ENCODE measurements at regions not wholly inside any gene's neighbourhood (a gene's known extent, or its start where the extent isn't known, plus 50 kb on each side); places are given as distances from the start of the nearest gene placed in this dataset.
"Not testable (repeated sequence)": the region's sequence is repeated elsewhere in the genome, so short reads cannot be mapped to it uniquely, and the experiment has no call there.

DNA sequence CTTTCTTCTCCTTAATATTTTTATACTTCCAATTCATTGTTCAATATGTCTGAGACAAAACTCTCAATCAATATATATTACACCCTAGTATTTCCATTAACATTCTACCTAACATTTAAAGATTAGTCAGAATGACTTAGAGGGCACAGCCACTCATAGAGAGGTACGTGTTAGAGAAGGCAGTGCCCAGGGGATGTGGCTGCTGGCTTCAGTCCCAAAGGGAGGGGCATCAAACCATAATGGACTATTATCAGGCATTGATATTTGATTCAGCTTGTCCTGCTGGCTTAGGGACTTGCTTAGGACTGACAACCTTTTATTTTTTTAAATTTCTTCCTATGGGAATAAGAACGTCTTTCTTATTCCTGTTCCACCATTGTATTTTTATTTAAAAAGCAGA is 1392.0 kb upstream of the ATXN8OS start:
- no peak overlapping the region for H3K27ac Mint-ChIP-seq
- no peaks in the 10 kb centered on the region for H3K36me3 Mint-ChIP-seq
- no peaks in the 10 kb centered on the region for H3K27me3 Mint-ChIP-seq
- no peak overlapping the region for H3K4me3 Mint-ChIP-seq
- no peaks in the 10 kb centered on the region for H3K9me3 Mint-ChIP-seq
- DNase-seq (ENCODE audit: extremely low spot score, unreplicated experiment) = no peak
- peaks cover 6% of the 10 kb centered on the region for H3K4me1 Mint-ChIP-seq (ENCODE audit: unreplicated experiment)
- TF ChIP-seq, protein P1, sequence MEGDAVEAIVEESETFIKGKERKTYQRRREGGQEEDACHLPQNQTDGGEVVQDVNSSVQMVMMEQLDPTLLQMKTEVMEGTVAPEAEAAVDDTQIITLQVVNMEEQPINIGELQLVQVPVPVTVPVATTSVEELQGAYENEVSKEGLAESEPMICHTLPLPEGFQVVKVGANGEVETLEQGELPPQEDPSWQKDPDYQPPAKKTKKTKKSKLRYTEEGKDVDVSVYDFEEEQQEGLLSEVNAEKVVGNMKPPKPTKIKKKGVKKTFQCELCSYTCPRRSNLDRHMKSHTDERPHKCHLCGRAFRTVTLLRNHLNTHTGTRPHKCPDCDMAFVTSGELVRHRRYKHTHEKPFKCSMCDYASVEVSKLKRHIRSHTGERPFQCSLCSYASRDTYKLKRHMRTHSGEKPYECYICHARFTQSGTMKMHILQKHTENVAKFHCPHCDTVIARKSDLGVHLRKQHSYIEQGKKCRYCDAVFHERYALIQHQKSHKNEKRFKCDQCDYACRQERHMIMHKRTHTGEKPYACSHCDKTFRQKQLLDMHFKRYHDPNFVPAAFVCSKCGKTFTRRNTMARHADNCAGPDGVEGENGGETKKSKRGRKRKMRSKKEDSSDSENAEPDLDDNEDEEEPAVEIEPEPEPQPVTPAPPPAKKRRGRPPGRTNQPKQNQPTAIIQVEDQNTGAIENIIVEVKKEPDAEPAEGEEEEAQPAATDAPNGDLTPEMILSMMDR (conservative IDR thresholded peaks at IDR 0.05) = no peak

DNA sequence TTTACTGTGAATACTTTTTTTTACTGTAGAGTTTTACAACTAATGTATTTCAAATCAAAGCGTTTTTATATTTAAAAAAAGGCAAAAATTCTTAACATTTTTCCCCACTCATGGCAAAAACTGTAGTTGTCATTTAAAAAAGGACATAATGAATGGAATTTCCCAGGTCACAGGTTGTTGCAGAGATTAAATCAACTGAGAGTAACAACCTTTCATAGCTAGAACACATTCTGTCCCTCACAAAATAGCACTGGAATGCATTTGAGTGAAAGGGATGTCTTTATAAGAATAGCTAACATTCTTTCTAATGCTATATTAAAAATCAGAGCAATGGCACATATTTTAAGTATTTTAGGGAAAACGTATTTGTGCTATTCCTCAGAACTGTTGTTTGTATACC is 1393.3 kb upstream of the ATXN8OS start:
- TF ChIP-seq, protein P1 (conservative IDR thresholded peaks at IDR 0.05) = no peak
- H3K27ac Mint-ChIP-seq = no peak overlapping the region
- peaks cover 6% of the 10 kb centered on the region for H3K4me1 Mint-ChIP-seq (ENCODE audit: unreplicated experiment)

DNA sequence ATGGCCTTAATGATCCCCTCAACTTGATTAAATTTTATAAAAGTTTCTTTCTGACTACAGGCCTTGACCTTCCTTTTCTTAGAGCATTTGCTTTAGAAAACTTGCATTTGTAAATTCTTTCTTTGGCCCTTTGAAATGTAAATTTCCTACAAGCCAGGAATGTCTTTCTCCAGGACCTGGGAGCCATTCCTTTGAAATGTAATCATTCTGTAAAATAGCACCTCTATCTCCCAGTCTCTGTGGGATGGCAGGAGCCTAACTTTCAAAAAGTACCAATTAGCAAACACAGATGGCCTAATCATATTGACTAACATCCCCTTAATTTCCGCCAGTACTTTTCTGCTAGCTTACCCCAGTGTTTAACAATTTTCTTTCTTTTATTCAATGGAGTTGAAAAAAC is 1394.2 kb upstream of the ATXN8OS start:
- TF ChIP-seq, protein P1 (conservative IDR thresholded peaks at IDR 0.05) = no peak
- Mint-ChIP-seq H3K27me3 (no peaks in the 10 kb centered on the region), H3K27ac (no peak overlapping the region), H3K4me3 (no peak overlapping the region), H3K36me3 (no peaks in the 10 kb centered on the region), H3K4me1 (ENCODE audit: unreplicated experiment) (peaks cover 6% of the 10 kb centered on the region), H3K9me3 (no peaks in the 10 kb centered on the region)
- no peak for DNase-seq (ENCODE audit: extremely low spot score, unreplicated experiment)

More for the DNA sequence above, 1393.3 kb upstream of the ATXN8OS start:
- no peaks in the 10 kb centered on the region for H3K27me3 Mint-ChIP-seq
- H3K4me3 Mint-ChIP-seq = no peak overlapping the region
- DNase-seq (ENCODE audit: extremely low spot score, unreplicated experiment) = no peak
- H3K9me3 Mint-ChIP-seq = no peaks in the 10 kb centered on the region
- H3K36me3 Mint-ChIP-seq = no peaks in the 10 kb centered on the region

DNA sequence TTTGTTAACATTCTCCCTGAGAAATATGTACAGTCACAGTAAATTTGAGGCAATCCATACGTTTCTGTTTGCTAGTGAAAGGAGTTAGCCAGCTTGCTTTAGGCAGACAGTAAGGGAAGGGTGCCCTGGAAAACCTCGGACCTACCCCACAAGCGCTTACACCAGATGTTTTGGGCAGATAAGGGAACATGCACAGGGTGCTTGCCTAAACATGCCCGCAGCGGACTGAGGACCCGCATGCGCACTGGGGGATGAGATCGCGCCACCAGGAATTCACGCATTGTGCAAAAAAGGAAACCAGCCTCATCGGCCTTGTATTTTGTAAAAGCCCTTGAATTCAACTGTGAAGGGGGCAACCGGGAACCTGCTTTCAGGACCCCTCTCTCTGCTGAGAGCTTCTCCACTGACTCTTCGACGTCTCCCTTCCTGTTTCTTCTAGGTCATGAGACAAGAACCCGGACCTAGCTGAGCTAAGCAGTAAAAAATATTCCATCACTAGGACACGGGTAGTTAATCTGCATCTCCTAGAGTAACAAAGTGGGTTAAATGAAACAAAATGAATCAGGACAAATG is 1399.2 kb upstream of the ATXN8OS start:
- DNase-seq (ENCODE audit: extremely low spot score, unreplicated experiment) = no peak

DNA sequence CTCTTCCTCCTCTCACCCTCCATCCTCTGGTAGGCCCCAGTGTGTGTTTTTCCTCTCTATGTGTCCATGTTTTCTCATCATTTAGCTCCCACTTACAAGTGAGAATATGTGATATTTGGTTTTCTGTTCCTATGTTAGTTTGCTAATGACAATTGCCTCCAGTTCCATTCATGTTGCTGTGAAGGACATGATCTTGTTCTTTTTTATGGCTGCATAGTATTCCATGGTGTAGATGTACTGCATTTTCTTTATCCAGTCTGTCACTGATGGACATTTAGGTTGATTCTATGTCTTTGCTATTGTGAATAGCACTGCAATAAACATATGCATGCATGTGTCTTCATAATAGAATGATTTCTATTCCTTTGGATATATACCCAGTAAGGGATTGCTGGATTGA is 1401.6 kb upstream of the ATXN8OS start:
- not testable (repeated sequence) for H3K27ac Mint-ChIP-seq; H3K4me1 Mint-ChIP-seq (ENCODE audit: unreplicated experiment); H3K36me3 Mint-ChIP-seq; H3K27me3 Mint-ChIP-seq; H3K9me3 Mint-ChIP-seq; H3K4me3 Mint-ChIP-seq; DNase-seq (ENCODE audit: extremely low spot score, unreplicated experiment)

More for the DNA sequence above, 1399.2 kb upstream of the ATXN8OS start:
- Mint-ChIP-seq H3K4me1 (ENCODE audit: unreplicated experiment) (no peaks in the 10 kb centered on the region), H3K9me3 (peaks cover 6% of the 10 kb centered on the region), H3K27me3 (no peaks in the 10 kb centered on the region), H3K27ac (no peak overlapping the region), H3K4me3 (no peak overlapping the region), H3K36me3 (no peaks in the 10 kb centered on the region)
- TF ChIP-seq, protein P1 (conservative IDR thresholded peaks at IDR 0.05) = no peak

DNA sequence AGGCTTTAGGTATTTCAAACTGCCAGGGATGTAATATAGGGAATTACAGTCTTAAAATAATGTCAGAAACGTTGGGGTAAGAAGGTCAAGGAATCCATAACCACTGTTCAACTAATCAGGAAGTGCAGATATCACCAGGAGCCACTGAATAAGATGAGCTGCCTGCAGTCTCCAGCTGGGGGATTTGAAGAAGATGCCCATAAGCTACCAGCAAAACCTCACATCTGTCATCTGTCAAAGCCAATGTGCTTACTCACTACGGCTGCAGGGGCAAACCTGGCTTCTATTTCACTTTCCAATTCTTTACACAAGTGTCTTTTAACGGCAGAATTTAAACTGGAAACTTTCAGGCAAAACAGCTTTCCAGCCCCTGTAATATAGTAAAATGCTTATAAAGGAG is 1410.1 kb upstream of the ATXN8OS start:
- H3K4me1 Mint-ChIP-seq (ENCODE audit: unreplicated experiment) = peaks cover 9% of the 10 kb centered on the region
- no peak for DNase-seq (ENCODE audit: extremely low spot score, unreplicated experiment)

More for the DNA sequence above, 1410.1 kb upstream of the ATXN8OS start:
- H3K27me3 Mint-ChIP-seq = no peaks in the 10 kb centered on the region
- H3K27ac Mint-ChIP-seq = no peak overlapping the region
- TF ChIP-seq, protein P1 (conservative IDR thresholded peaks at IDR 0.05) = no peak
- no peaks in the 10 kb centered on the region for H3K9me3 Mint-ChIP-seq
- no peaks in the 10 kb centered on the region for H3K36me3 Mint-ChIP-seq
- H3K4me3 Mint-ChIP-seq = no peak overlapping the region
